ENCODE measurements at regions not wholly inside any gene's neighbourhood (a gene's known extent, or its start where the extent isn't known, plus 50 kb on each side); places are given as distances from the start of the nearest gene placed in this dataset.
"Not testable (repeated sequence)": the region's sequence is repeated elsewhere in the genome, so short reads cannot be mapped to it uniquely, and the experiment has no call there.

GRCh38 chr7:25600262-25600920 is 372.1 kb upstream of the NPVF start:
- DNase-seq (ENCODE audit: low spot score in 2 of 2) = no peak
- Mint-ChIP-seq H3K4me1 (no peaks in the 10 kb centered on the region), H3K9me3 (peaks cover 2% of the 10 kb centered on the region), H3K27ac (no peak overlapping the region), H3K4me3 (no peak overlapping the region), H3K36me3 (no peaks in the 10 kb centered on the region), H3K27me3 (peaks cover 2% of the 10 kb centered on the region)
- no peak for ATAC-seq (ENCODE audit: low read depth)

- ATAC-seq (ENCODE audit: low read depth); H3K36me3 Mint-ChIP-seq; DNase-seq (ENCODE audit: low spot score in 2 of 2); H3K27me3 Mint-ChIP-seq; H3K9me3 Mint-ChIP-seq; H3K27ac Mint-ChIP-seq; H3K4me1 Mint-ChIP-seq: not testable (repeated sequence)
- peak overlapping the region; percentile 67 for H3K4me3 Mint-ChIP-seq
Measured at GRCh38 chr7:25602730-25603426, 374.6 kb upstream of the NPVF start.

GRCh38 chr7:25603427-25603740 is 375.1 kb upstream of the NPVF start:
- not testable (repeated sequence) for H3K9me3 Mint-ChIP-seq; H3K27me3 Mint-ChIP-seq; ATAC-seq (ENCODE audit: low read depth); DNase-seq (ENCODE audit: low spot score in 2 of 2); H3K36me3 Mint-ChIP-seq; H3K27ac Mint-ChIP-seq; H3K4me1 Mint-ChIP-seq
- H3K4me3 Mint-ChIP-seq = peak overlapping the region; percentile 69

DNA sequence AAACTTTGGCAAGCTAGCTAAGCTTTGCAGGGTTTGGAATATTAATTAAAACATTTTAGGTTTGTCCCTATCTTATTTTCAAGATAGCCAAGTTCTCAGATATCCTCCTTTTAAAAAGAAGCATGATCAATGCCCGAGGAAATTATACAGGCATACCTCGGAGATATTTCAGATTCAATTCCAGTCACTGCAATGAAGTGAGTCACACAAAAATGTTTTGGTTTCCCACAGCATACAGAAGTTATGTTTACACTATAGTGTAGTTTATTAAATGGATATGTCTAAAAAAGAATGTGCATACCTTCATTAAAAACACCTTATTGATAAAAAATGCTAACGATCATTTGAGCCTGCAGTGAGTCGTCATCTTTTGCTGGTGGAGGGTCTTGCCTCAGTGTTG is 382.9 kb upstream of the NPVF start:
- Mint-ChIP-seq H3K4me1 (peaks cover 15% of the 10 kb centered on the region), H3K36me3 (peaks cover 8% of the 10 kb centered on the region), H3K9me3 (peaks cover 6% of the 10 kb centered on the region), H3K4me3 (no peak overlapping the region), H3K27ac (no peak overlapping the region), H3K27me3 (peaks cover 3% of the 10 kb centered on the region)
- no peak for ATAC-seq (ENCODE audit: low read depth)
- no peak for DNase-seq (ENCODE audit: low spot score in 2 of 2)

DNA sequence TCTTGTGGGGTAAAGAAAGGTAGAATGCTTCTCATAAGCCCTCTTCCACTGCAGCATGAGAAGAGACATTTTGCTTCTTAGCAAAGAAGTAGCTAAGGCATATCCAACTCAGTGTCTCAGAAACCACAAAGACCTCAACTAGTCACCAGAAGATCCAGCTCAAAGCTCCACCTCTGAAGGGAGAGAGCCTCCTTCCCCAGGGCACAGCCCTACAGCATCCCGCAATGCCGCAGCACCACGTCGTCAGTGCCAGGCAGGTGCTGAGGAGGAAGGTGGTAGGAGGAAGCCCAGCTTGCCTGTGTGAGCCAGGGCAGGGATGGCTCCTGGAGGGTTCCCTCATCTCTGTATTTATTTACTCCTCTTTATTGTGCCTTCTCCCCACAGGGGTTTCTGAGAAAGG is 385.6 kb upstream of the NPVF start:
- Mint-ChIP-seq H3K36me3 (peaks cover 8% of the 10 kb centered on the region), H3K4me3 (no peak overlapping the region), H3K4me1 (peaks cover 24% of the 10 kb centered on the region), H3K9me3 (peaks cover 6% of the 10 kb centered on the region), H3K27ac (no peak overlapping the region), H3K27me3 (peaks cover 3% of the 10 kb centered on the region)
- DNase-seq (ENCODE audit: low spot score in 2 of 2) (no peak), ATAC-seq (ENCODE audit: low read depth) (no peak)

- Mint-ChIP-seq H3K4me3 (no peak overlapping the region), H3K36me3 (peaks cover 8% of the 10 kb centered on the region), H3K27ac (no peak overlapping the region), H3K27me3 (peaks cover 3% of the 10 kb centered on the region), H3K4me1 (peaks cover 27% of the 10 kb centered on the region), H3K9me3 (peaks cover 6% of the 10 kb centered on the region)
- DNase-seq (ENCODE audit: low spot score in 2 of 2) (no peak), ATAC-seq (ENCODE audit: low read depth) (no peak)
Measured at GRCh38 chr7:25614415-25614814, 386.1 kb upstream of the NPVF start.

- DNase-seq (ENCODE audit: low spot score in 2 of 2) (no peak), ATAC-seq (ENCODE audit: low read depth) (no peak)
- Mint-ChIP-seq H3K9me3 (peaks cover 6% of the 10 kb centered on the region), H3K4me1 (peaks cover 30% of the 10 kb centered on the region), H3K27ac (no peak overlapping the region), H3K4me3 (no peak overlapping the region), H3K36me3 (peaks cover 8% of the 10 kb centered on the region), H3K27me3 (peaks cover 3% of the 10 kb centered on the region)
Measured at GRCh38 chr7:25615003-25615402, 386.7 kb upstream of the NPVF start.

GRCh38 chr7:25615593-25615992 is 387.3 kb upstream of the NPVF start:
- no peak overlapping the region for H3K27ac Mint-ChIP-seq
- peaks cover 6% of the 10 kb centered on the region for H3K9me3 Mint-ChIP-seq
- peaks cover 3% of the 10 kb centered on the region for H3K27me3 Mint-ChIP-seq
- ATAC-seq (ENCODE audit: low read depth) (no peak), DNase-seq (ENCODE audit: low spot score in 2 of 2) (no peak)
- peaks cover 8% of the 10 kb centered on the region for H3K36me3 Mint-ChIP-seq
- H3K4me1 Mint-ChIP-seq = peaks cover 36% of the 10 kb centered on the region
- no peak overlapping the region for H3K4me3 Mint-ChIP-seq

GRCh38 chr7:25617214-25617613 is 388.9 kb upstream of the NPVF start:
- H3K36me3 Mint-ChIP-seq = peaks cover 5% of the 10 kb centered on the region
- H3K27ac Mint-ChIP-seq = peak overlapping the region; percentile 31
- DNase-seq (ENCODE audit: low spot score in 2 of 2) (no peak), ATAC-seq (ENCODE audit: low read depth) (no peak)
- H3K4me1 Mint-ChIP-seq = peaks cover 41% of the 10 kb centered on the region
- peaks cover 2% of the 10 kb centered on the region for H3K9me3 Mint-ChIP-seq
- H3K27me3 Mint-ChIP-seq = no peaks in the 10 kb centered on the region
- H3K4me3 Mint-ChIP-seq = no peak overlapping the region

DNA sequence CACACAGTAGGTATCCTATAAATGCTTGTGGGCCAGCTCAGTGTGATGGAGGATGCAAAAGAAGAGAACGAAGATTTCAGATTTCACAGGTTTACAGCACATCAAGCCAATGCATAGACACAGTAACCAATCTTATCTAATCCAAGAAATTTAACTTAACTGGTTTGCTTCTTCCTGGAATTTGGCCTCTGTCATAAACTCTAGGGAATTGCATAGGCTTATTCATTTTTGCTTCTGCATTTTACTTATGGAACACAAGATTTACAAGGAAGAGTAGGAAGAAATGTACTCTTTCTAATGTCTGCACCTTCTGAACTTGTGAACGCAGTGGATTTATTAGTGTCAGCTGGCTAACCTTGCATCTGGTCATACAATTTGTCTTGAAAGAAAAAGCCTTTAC is 389.4 kb upstream of the NPVF start:
- peaks cover 3% of the 10 kb centered on the region for H3K9me3 Mint-ChIP-seq
- H3K4me1 Mint-ChIP-seq = peaks cover 41% of the 10 kb centered on the region
- H3K27me3 Mint-ChIP-seq = no peaks in the 10 kb centered on the region
- DNase-seq (ENCODE audit: low spot score in 2 of 2) (no peak), ATAC-seq (ENCODE audit: low read depth) (no peak)
- H3K4me3 Mint-ChIP-seq = no peak overlapping the region
- peak overlapping the region; percentile 31 for H3K27ac Mint-ChIP-seq
- H3K36me3 Mint-ChIP-seq = peaks cover 5% of the 10 kb centered on the region

DNA sequence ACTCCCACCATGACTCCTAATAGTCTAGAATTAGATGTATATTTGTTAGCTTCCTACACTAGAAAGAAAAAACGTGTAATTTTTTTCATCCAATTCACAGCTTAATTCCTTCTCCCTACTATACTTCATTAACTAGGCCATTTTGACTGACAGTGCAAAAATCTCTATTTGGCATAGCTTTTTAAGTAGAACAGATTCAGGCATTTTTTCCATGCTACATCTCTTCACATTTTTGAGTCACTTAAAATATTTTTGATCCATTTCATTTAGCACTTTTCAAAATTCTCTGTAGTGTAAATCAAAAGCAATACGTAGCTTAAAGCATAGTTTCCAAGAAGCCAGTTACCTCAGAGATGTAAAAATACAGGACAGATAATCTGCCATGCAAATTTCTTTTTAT is 391.1 kb upstream of the NPVF start:
- H3K27me3 Mint-ChIP-seq = no peaks in the 10 kb centered on the region
- H3K36me3 Mint-ChIP-seq = no peaks in the 10 kb centered on the region
- H3K4me3 Mint-ChIP-seq = peak overlapping the region; percentile 28
- H3K27ac Mint-ChIP-seq = peak overlapping the region; percentile 83
- peaks cover 2% of the 10 kb centered on the region for H3K9me3 Mint-ChIP-seq
- no peak for DNase-seq (ENCODE audit: low spot score in 2 of 2)
- peaks cover 35% of the 10 kb centered on the region for H3K4me1 Mint-ChIP-seq
- ATAC-seq (ENCODE audit: low read depth) = no peak

- Mint-ChIP-seq H3K4me3 (peak overlapping the region; percentile 71), H3K27ac (peak overlapping the region; percentile 83), H3K9me3 (peaks cover 2% of the 10 kb centered on the region), H3K27me3 (no peaks in the 10 kb centered on the region), H3K4me1 (peaks cover 36% of the 10 kb centered on the region), H3K36me3 (no peaks in the 10 kb centered on the region)
- ATAC-seq (ENCODE audit: low read depth) (peak; percentile 90), DNase-seq (ENCODE audit: low spot score in 2 of 2) (peak in 1 of 2 donors; percentile 7)
Measured at GRCh38 chr7:25619963-25620799, 391.9 kb upstream of the NPVF start.

DNA sequence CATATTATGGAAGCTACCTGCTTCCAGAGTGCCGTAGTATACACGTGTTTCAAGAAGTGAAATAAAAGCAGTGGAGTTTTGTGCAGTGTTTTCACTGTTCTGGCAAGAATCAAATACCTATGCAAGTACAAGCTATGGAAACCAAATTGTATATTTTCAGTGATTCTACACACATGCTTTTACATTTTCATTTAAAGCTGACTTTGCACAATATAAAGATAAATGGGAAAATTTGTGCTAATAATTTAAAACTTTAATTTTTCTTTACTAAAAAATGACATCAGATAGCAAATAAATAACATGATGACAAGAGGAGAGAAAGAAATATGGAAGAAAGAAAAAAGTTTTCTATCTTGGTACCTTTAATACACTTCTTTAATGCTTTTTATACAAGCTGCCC is 393.7 kb upstream of the NPVF start:
- DNase-seq (ENCODE audit: low spot score in 2 of 2) (no peak), ATAC-seq (ENCODE audit: low read depth) (no peak)
- peaks cover 2% of the 10 kb centered on the region for H3K9me3 Mint-ChIP-seq
- H3K27ac Mint-ChIP-seq = no peak overlapping the region
- no peaks in the 10 kb centered on the region for H3K36me3 Mint-ChIP-seq
- H3K27me3 Mint-ChIP-seq = no peaks in the 10 kb centered on the region
- no peak overlapping the region for H3K4me3 Mint-ChIP-seq
- peaks cover 38% of the 10 kb centered on the region for H3K4me1 Mint-ChIP-seq

DNA sequence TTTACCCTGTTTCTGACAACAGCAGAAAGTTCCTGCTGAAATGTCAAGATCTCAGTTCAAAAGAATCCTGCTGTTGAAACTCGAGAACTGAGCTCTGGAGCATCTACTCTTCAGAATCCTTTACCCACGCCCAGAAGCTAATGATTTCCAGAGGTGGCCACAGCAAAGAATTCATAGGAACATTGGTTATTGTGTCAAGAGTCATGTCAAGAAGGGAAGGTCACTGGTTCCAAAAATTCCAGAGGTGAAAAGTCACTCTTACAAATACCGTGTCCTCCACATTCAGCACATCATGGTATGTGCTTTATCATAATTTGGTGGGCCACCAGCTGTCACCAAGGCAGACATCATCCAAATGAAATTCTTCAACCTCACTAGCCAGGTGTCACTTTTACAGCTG is 394.4 kb upstream of the NPVF start:
- H3K4me1 Mint-ChIP-seq = peaks cover 36% of the 10 kb centered on the region
- H3K4me3 Mint-ChIP-seq = no peak overlapping the region
- H3K27me3 Mint-ChIP-seq = no peaks in the 10 kb centered on the region
- no peak for ATAC-seq (ENCODE audit: low read depth)
- no peaks in the 10 kb centered on the region for H3K36me3 Mint-ChIP-seq
- H3K9me3 Mint-ChIP-seq = peaks cover 2% of the 10 kb centered on the region
- H3K27ac Mint-ChIP-seq = no peak overlapping the region
- DNase-seq (ENCODE audit: low spot score in 2 of 2) = no peak
